ENCODE measurements at regions not wholly inside any gene's neighbourhood (a gene's known extent, or its start where the extent isn't known, plus 50 kb on each side); places are given as distances from the start of the nearest gene placed in this dataset.
"Not testable (repeated sequence)": the region's sequence is repeated elsewhere in the genome, so short reads cannot be mapped to it uniquely, and the experiment has no call there.

DNA sequence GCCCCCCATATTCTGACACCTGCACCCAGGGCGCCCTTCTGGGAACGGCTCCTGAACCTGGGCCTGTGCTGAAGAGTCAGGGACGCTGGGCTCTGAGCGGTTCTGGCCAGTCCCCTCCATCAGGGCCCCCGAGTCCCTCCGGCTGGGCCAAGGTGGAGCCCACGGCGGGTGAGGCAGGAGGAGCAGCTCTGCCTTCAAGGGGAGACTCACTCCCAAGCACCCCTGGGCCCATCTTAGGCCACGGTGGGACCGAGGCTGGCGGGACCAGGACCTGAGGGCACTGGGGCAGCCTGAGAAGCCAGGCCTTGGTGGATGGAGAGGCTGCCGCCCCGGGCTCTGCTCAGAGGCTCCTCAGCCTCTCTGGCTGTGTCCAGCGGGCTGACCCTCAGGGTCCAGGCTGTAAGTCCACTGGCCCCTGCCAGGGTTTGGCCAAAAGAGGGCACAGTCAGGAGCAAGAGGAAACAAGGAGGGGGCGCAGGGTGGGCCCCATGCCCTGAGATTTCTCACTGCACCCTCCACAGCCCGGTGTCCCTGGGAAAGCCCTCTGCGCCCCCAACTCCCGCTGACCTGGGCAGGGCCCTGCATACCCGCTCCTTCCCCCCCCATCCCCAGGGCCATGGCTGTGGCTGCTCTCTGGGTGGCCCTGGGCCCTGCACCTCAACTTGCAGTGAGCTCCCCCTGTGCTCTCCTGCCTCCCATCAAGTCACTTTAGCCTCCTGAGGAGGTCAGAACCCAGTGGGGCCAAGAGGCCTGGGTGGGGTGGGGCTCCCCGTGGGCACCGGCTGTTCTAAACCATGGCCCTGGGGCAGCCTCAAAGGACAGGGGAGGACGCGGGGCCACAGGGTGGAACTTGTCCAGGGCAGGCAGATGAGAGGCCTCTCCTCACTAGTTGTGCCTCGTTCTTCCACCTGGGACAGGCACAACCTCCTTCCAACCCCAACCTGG lies 266.4 kb upstream of the SFSWAP start:
- DNase-seq (ENCODE audit: low read depth in 4 of 4, low spot score in 2 of 4): no peak

DNA sequence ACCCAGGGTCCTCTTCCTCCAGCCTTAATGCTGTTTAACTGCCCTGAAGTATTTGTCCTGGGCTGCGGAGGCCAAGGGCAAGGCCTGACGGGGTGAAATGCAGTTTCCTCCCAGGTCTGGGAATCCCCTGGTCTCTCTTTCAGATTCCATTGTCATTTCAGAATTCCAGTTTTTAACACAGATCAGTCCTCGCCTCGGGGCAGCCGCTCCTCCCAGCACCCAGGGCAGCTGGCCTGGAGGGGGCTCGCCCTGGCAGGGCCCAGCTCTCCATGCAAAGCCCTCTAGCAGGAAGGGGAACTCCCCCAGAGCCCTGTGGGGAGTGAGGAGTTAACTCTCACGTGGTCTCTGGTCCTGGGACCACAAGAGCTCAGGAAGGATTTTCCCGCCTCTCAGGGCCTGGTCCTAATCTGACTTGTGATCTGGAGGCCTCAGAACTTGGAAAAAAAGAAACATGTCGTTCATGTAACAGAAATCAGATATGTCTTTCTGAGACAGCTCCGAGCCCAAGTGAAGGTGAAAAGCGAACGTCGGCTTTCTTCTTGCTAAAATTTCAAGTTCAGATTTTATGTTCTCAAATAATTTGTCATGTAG lies 265.6 kb upstream of the SFSWAP start:
- DNase-seq (ENCODE audit: low read depth in 4 of 4, low spot score in 2 of 4): no peak

GRCh38 chr12:131445795-131446194 lies 265.1 kb upstream of the SFSWAP start:
- DNase-seq (ENCODE audit: low read depth in 4 of 4, low spot score in 2 of 4): no peak

DNA sequence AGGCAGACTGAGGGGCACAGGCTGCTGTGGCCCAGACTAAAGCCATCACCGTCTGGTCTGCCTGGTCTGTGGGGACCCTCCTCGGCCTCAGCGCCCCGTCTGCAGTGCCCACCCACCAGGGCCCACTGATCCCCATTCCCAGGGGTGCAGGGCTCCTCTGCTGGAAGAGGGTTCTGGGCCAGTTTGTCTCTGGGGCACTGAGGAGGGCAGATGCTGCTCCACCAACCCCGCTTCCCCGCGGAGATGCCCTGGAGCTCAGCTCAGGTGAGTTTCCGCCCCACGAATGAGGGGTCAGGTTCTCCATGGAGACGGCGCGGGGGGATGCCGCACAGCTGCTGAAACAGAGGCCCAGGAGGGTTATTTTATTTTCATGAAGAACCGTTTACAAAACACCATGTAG lies 263.3 kb upstream of the SFSWAP start:
- DNase-seq (ENCODE audit: low read depth in 4 of 4, low spot score in 2 of 4): not testable (repeated sequence)

DNA sequence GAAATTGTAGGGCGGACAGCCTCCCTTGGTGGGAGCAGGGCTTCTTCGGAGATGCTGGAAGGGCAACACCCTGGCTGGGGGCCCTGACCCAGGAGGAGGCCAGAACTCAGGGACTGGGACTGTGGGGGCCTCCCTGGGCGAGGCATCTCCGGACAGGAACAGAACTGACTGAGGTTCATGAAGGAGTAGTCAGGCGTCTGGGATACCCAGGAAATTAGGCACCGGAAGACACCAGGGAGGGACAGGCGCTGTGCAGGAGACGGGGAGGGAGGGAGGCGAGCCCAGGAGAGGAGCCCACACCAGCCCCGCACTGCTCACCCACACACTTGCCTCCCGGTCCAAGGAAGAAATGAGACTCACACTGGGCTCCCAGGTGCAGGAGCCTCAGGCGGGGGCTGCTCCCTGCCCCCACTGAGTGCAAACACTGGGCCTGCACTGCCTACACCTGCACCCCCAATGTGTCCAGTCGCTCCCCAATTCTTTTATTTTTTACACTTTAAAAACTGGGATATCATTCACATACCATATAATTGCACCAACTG lies 262.6 kb upstream of the SFSWAP start:
- DNase-seq (ENCODE audit: low read depth in 4 of 4, low spot score in 2 of 4): no peak

DNA sequence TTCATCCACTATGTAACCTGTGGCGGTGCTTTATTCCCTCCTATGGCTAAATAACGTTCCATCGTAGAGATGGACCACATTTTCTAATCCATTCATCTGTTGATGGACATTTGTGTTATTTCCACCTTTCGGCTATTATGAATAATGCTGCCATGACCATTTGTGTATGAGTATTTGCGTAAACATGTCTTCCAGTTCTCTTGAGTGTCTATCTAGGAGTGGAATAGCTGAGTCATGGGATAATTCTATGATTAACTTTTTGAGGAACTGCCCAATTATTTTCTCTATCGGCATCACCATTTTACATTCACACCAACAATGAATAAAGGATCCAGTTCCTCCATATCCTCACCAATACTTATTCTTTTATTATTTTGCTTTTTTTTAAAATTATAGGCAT lies 261.9 kb upstream of the SFSWAP start:
- no peak for DNase-seq (ENCODE audit: low read depth in 4 of 4, low spot score in 2 of 4)

- no peak for DNase-seq (ENCODE audit: low read depth in 4 of 4, low spot score in 2 of 4)
These were observed 258.4 kb upstream of the SFSWAP start for GRCh38 chr12:131452444-131452860.

DNA sequence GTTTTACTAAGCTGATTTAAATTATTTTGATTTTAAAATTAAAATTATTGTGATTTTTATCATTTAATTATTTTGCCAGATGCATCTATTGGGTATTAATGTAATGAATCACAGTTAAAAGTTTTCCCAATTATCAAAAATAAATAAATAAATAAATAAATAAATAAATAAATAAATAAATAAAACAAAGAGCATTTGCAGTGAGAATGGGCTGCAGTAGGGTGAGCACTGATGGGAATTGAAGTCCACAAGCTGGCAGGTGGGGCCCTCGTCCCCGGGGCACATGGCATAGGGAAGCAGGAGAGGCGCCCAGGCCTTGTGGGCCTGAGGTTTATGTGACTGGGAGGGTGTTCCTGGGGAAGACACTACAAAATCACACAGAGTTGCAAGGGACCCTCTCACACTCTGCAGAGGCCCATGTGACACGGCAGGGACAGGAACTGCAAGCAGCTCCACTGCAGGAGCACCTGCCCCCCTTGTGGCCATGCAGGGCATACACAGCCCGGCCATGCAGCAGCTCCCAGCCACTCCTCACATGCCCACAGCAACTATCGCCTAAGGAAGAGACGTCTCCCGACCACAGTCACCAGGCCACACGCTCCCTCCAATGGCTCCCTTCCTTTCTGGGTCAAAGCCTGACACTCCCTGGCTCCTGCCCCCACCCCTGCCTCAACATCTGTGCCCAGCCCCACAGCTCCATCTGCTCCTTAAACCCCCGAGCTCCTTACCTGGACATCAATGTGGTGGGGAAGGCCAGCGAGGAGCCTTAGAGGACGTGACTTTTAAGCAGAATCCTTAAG lies 256.3 kb upstream of the SFSWAP start:
- peak in 2 of 4 donors; percentile 25 to 44 for DNase-seq (ENCODE audit: low read depth in 4 of 4, low spot score in 2 of 4)

DNA sequence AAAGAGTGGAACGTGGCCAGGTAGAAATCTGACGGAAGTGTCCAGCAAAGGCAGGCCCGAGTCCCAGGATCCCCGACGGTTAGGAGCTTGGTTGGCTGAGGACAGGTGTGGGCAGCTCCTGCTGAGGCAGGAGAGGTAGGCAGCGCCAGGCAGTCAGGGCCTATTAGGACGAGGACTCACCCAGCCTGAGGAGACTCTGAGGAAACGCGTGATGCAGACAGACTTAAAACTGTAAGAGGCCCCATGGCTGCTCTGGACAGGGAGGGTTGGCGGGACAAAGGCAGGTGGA lies 255.7 kb upstream of the SFSWAP start:
- no peak for DNase-seq (ENCODE audit: low read depth in 4 of 4, low spot score in 2 of 4)

- DNase-seq (ENCODE audit: low read depth in 4 of 4, low spot score in 2 of 4): no peak
These were observed 255.2 kb upstream of the SFSWAP start for GRCh38 chr12:131455581-131456110.

DNA sequence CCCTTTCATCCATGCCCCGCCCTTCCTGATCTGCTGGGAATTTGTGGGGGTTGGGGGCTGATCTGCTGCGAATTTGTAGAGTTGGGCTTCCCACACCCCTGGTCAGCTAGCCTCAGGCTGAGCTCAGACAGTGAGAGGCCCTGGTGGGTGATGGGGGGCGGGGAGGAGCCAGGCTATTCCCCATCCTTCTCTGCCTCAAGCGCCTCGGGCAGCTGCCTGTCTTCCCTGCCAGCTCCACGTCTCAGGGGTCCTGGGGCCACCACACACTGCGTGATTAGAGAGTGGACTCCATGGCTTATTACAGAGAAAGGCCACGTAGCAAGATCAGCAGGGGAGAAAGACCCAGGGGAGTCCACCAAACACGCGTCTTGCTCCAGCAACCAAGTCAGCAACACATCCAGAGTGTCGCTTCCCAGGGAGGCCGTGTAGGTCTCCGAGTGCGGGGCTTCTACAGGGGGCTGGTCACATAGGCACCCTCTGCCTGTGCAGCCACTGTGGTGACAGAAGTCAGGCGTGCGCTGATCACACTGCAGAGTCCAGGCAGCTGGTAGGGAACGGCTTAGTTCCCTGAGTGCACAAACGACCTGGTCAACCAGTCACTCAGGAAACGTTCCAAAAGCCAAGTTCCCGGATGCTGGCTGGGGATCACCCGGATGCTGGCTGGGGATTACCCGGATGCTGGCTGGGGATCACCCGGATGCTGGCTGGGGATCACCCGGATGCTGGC lies 254.4 kb upstream of the SFSWAP start:
- DNase-seq (ENCODE audit: low read depth in 4 of 4, low spot score in 2 of 4): no peak

GRCh38 chr12:131457028-131457310 lies 253.9 kb upstream of the SFSWAP start:
- no peak for DNase-seq (ENCODE audit: low read depth in 4 of 4, low spot score in 2 of 4)

DNA sequence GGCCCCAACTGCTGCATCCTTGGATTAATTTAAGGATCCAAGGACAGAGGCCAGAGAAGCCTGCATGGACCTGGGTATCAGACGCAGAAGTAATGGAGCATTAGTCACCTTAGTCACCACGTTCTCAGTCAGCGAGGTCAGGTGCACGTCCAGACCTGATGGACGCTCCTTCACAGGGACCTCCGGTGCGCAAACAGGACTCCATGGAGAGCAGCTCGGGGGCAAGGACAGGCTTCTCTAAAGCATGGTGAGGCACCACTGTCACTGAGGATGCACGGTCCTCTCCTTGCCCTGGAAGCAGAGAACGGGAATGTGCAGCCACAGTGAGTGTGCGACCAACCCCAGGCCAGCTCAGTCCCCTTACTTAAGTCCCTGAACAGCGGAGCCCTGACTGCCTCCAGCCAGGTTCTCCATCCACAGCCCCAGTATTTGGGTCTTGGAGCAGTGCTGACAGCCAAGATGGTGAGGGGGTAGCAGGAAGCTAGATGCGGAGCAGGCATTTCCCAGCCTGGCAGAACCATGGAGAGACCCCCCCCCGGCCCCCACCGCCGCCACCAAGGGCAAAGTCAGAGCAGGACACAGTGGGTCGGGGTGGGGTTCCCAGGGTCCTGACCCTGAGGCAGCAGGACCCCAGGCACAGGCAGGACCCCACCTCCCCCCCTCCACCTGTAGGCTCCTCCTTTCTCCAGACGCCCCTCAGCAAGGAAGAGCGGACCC lies 253.4 kb upstream of the SFSWAP start:
- no peak for DNase-seq (ENCODE audit: low read depth in 4 of 4, low spot score in 2 of 4)

DNA sequence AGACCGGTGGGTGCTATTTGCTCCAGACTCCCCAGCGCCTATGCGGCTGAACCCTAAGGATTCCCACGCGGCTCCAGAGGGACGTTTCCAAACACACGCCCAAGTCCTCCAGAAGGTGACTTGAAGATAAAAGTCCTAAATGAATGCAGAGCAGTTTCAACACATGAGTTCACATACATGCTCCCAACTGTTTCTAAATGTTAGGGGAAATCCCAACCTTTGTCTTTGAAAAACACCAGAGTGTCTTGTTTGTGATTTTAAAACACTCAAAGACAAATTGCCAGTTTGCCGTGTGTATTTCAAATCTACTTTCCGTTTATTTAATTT lies 252.9 kb upstream of the SFSWAP start:
- no peak for DNase-seq (ENCODE audit: low read depth in 4 of 4, low spot score in 2 of 4)

- DNase-seq (ENCODE audit: low read depth in 4 of 4, low spot score in 2 of 4): no peak
These were observed 251.7 kb upstream of the SFSWAP start for GRCh38 chr12:131458931-131459772.

DNA sequence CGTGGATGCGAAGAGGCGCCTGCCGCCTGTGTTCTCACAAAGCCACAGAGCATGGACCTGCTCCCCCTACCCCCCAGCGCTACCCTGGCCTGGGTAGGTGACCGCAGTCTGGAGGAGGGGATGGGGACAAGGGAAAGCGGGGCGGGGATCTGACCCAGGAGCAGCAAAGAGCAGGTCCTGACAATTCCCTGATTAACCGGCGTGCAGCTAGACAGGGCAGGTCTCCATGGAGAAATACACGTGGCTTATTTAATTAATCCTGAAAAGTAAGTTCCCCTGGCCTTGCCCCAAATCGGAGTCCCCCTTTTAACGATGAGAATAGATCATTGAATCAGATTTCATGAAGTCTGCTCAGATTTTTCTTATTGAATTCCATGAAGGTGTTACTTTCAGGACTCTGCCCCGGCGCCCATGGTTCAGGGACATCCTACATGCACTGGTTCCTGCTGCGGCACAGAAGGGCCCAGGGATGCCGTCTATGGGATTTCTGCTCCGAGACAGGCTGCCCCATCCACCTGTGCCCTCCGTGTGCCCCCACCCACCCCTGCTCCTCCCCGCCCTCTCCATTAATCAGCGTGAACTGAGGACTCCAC lies 251.0 kb upstream of the SFSWAP start:
- no peak for DNase-seq (ENCODE audit: low read depth in 4 of 4, low spot score in 2 of 4)

GRCh38 chr12:131460520-131460919 lies 250.4 kb upstream of the SFSWAP start:
- no peak for DNase-seq (ENCODE audit: low read depth in 4 of 4, low spot score in 2 of 4)

DNA sequence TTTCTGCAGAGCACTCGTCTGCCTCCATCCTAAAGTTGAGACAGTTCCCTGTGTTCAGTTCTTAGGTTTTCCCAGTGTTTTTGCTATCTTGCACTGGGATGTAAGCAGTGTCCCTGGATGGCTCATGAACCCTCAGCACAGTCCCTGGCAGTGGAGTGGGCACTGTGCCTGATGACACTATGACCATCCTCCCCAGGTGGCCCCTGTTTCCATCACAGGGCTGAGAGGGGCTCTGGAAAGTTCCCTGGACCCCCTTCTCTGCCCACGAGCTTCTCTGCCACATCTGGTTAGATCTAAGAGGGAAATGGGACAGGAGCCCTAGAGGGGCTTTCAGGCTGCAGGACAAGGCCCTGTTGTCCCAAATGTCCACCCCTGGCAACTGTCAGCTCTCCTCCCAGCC lies 249.8 kb upstream of the SFSWAP start:
- DNase-seq (ENCODE audit: low read depth in 4 of 4, low spot score in 2 of 4): no peak

- no peak for DNase-seq (ENCODE audit: low read depth in 4 of 4, low spot score in 2 of 4)
These were observed 247.7 kb upstream of the SFSWAP start for GRCh38 chr12:131463174-131463573.
